Mesenchymal stem cell (in vitro differentiated cells and primary cell): ENCODE measurements at regions not wholly inside any gene's neighbourhood (a gene's known extent, or its start where the extent isn't known, plus 50 kb on each side); places are given as distances from the start of the nearest gene placed in this dataset.
"Not testable (repeated sequence)": the region's sequence is repeated elsewhere in the genome, so short reads cannot be mapped to it uniquely, and the experiment has no call there.

Experiments used
- DNase-seq: peaks from one replicate; pipeline ENCODE4 v3.0.0-alpha.2; 2013
- H2AFZ ChIP-seq: one replicate; pipeline ENCODE4 v1.6.1; 2013; ENCODE audit warnings: low read depth, mild to moderate bottlenecking, control low read depth, inconsistent platforms, low read length, moderate library complexity
- H2AK5ac ChIP-seq: 2 replicates; pipeline ENCODE4 v1.6.1; 2013; ENCODE audit warnings: low read length, moderate library complexity, mild to moderate bottlenecking, inconsistent platforms; ENCODE audit not compliant: severe bottlenecking
- H2BK120ac ChIP-seq: one replicate; pipeline ENCODE4 v1.6.1; 2013; ENCODE audit warnings: low read depth, mild to moderate bottlenecking, inconsistent platforms, low read length, moderate library complexity
- H2BK12ac ChIP-seq, 2 experiments: one replicate each; pipeline ENCODE4 v1.6.1; 2013; ENCODE audit warnings: inconsistent platforms in 2 of 2, low read length in 2 of 2, mild to moderate bottlenecking in 2 of 2, moderate library complexity in 2 of 2, control low read depth in 1 of 2
- H2BK15ac ChIP-seq: one replicate; pipeline ENCODE4 v1.6.1; 2013; ENCODE audit warnings: mild to moderate bottlenecking, low read depth, inconsistent platforms; ENCODE audit not compliant: poor library complexity, severe bottlenecking
- H2BK5ac ChIP-seq: 2 replicates; pipeline ENCODE4 v1.6.1; 2013; ENCODE audit warnings: low read depth, mild to moderate bottlenecking, low read length, control low read depth, inconsistent platforms; ENCODE audit not compliant: poor library complexity, severe bottlenecking
- H3K14ac ChIP-seq, 2 experiments: one replicate each; pipeline ENCODE4 v1.6.1; 2013; ENCODE audit warnings: inconsistent platforms in 2 of 2, low read length in 2 of 2, control low read depth in 1 of 2, mild to moderate bottlenecking in 1 of 2, moderate library complexity in 1 of 2
- H3K18ac ChIP-seq, 2 experiments: one replicate each; pipeline ENCODE4 v1.6.1; 2013; ENCODE audit warnings: inconsistent platforms in 2 of 2, low read length in 2 of 2, control low read depth in 1 of 2, low read depth in 1 of 2, mild to moderate bottlenecking in 1 of 2
- H3K23ac ChIP-seq, 2 experiments: one replicate each; pipeline ENCODE4 v1.6.1; 2013; ENCODE audit warnings: inconsistent platforms in 2 of 2, low read length in 2 of 2, mild to moderate bottlenecking in 2 of 2, moderate library complexity in 2 of 2, control low read depth in 1 of 2
- H3K27ac ChIP-seq: 2 replicates; pipeline ENCODE4 v1.5.1; 2013; ENCODE audit warnings: mild to moderate bottlenecking, moderate library complexity, low read length, control low read depth, inconsistent platforms; ENCODE audit not compliant: poor library complexity, severe bottlenecking
- H3K27me3 ChIP-seq, 2 experiments: 2 replicates each; pipeline versions ENCODE4 v1.6.1 to v1.7.0; 2013; ENCODE audit warnings: low read length in 2 of 2, mild to moderate bottlenecking in 2 of 2, moderate library complexity in 2 of 2, control low read depth in 1 of 2, inconsistent platforms in 1 of 2; ENCODE audit not compliant: control insufficient read depth in 1 of 2, insufficient read depth in 1 of 2
- H3K36me3 ChIP-seq, 2 experiments: 2 replicates each; pipeline versions ENCODE4 v1.6.1 to v1.7.0; 2013; ENCODE audit warnings: low read length in 2 of 2, control low read depth in 1 of 2, inconsistent platforms in 1 of 2, low read depth in 1 of 2, mild to moderate bottlenecking in 1 of 2; ENCODE audit not compliant: insufficient read depth in 2 of 2, control insufficient read depth in 1 of 2
- H3K4ac ChIP-seq, 2 experiments: one replicate each; pipeline ENCODE4 v1.6.1; 2013; ENCODE audit warnings: inconsistent platforms in 2 of 2, low read length in 2 of 2, mild to moderate bottlenecking in 2 of 2, moderate library complexity in 2 of 2, control low read depth in 1 of 2, low read depth in 1 of 2
- H3K4me1 ChIP-seq: 2 replicates; pipeline ENCODE4 v1.6.1; 2013; ENCODE audit warnings: low read depth, low read length, control low read depth; ENCODE audit not compliant: control insufficient read depth, insufficient read depth
- H3K4me2 ChIP-seq: 2 replicates; pipeline ENCODE4 v1.6.1; 2013; ENCODE audit warnings: low read length, mild to moderate bottlenecking, inconsistent platforms; ENCODE audit not compliant: poor library complexity, severe bottlenecking
- H3K4me3 ChIP-seq, 2 experiments: 2 replicates each; pipeline versions ENCODE4 v1.5.1 to v1.7.0; 2013; ENCODE audit warnings: low read length in 2 of 2, mild to moderate bottlenecking in 2 of 2, control low read depth in 1 of 2, low read depth in 1 of 2; ENCODE audit not compliant: insufficient read depth in 1 of 2
- H3K79me1 ChIP-seq: replicated peaks from 2 replicates; pipeline ENCODE4 v1.6.1; 2013; ENCODE audit warnings: mild to moderate bottlenecking, control low read depth, low read length, inconsistent platforms; ENCODE audit not compliant: poor library complexity, severe bottlenecking
- H3K9ac ChIP-seq: 2 replicates; pipeline ENCODE4 v1.7.0; 2013; ENCODE audit warnings: mild to moderate bottlenecking, low read length, moderate library complexity
- H3K9me3 ChIP-seq: 2 replicates; pipeline ENCODE4 v1.7.0; 2013; ENCODE audit warnings: mild to moderate bottlenecking, low read length; ENCODE audit not compliant: control insufficient read depth
- H4K8ac ChIP-seq: one replicate; pipeline ENCODE4 v1.6.1; 2013; ENCODE audit warnings: inconsistent platforms, mild to moderate bottlenecking, low read length, moderate library complexity
- H4K91ac ChIP-seq: one replicate; pipeline ENCODE4 v1.6.1; 2013; ENCODE audit warnings: mild to moderate bottlenecking, low read length, inconsistent platforms
- WGBS: methylation state at CpG from one replicate; pipeline ENCODE4 v1.1.7; 2013; ENCODE audit warnings: mixed read lengths; 5-methylcytosine and 5-hydroxymethylcytosine counted together

GRCh38 chr12:127809275-127809674 lies 457.7 kb upstream of the TMEM132C start:
- peak overlapping the region; percentile 95 for H3K9ac ChIP-seq
- H3K4me3 ChIP-seq, result peak overlapping the region in 1 of 2 experiments; percentile 34
- peak overlapping the region; percentile 6 for H3K27ac ChIP-seq

DNA sequence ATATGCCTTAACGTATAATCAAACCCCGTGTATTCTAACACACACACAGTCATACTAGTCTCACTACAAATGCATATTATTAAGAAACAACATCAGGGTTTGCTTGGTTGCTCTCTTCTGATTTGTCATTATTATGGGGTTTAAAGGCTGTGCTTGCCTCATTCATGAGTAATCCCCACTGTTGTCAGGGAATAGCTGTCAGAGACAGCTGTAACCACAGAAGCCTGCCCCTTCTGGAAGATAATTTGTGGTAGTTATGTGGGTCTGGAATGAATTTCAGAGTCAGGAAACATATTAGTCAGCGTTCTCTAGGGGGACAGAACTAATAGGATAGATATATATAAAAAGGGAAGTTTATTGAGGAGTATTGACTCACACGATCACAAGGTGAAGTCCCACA lies 456.9 kb upstream of the TMEM132C start:
- 6% methylated on average over 3 of the region's 4 CpGs for WGBS
- no peak overlapping the region for H3K18ac ChIP-seq
- peak overlapping the region; percentile 95 for H3K9ac ChIP-seq
- H3K9me3 ChIP-seq, result no peaks in the 10 kb centered on the region
- no peak overlapping the region for H3K14ac ChIP-seq
- no peak overlapping the region for H2AK5ac ChIP-seq
- H3K4me2 ChIP-seq, result no peak overlapping the region
- H2BK12ac ChIP-seq, result no peak overlapping the region
- no peak overlapping the region for H3K23ac ChIP-seq
- peak overlapping the region; percentile 51 for H3K27ac ChIP-seq
- H4K91ac ChIP-seq, result no peak overlapping the region
- peak; percentile 93 for DNase-seq
- H2AFZ ChIP-seq, result no peak overlapping the region
- no peak overlapping the region for H2BK120ac ChIP-seq
- H3K36me3 ChIP-seq, result no peaks in the 10 kb centered on the region
- no peak overlapping the region for H2BK5ac ChIP-seq
- H2BK15ac ChIP-seq, result no peak overlapping the region
- H3K79me1 ChIP-seq, result no peaks in the 10 kb centered on the region
- no peak overlapping the region for H4K8ac ChIP-seq
- no peaks in the 10 kb centered on the region for H3K27me3 ChIP-seq
- H3K4me1 ChIP-seq, result peaks cover 5% of the 10 kb centered on the region
- H3K4me3 ChIP-seq, result peak overlapping the region in 1 of 2 experiments; percentile 34
- H3K4ac ChIP-seq, result no peak overlapping the region

More at GRCh38 chr12:127809275-127809674, 457.7 kb upstream of the TMEM132C start:
- no peak overlapping the region for H3K23ac ChIP-seq
- H2BK15ac ChIP-seq, result no peak overlapping the region
- H3K18ac ChIP-seq, result no peak overlapping the region
- no peak overlapping the region for H3K4ac ChIP-seq
- no peak overlapping the region for H2BK12ac ChIP-seq
- H3K79me1 ChIP-seq, result no peaks in the 10 kb centered on the region
- no peak overlapping the region for H2AK5ac ChIP-seq
- H2AFZ ChIP-seq, result no peak overlapping the region
- no peaks in the 10 kb centered on the region for H3K27me3 ChIP-seq
- WGBS, result 11% methylated on average over 1 of the region's 1 CpG
- no peak overlapping the region for H2BK5ac ChIP-seq
- no peaks in the 10 kb centered on the region for H3K36me3 ChIP-seq
- peak; percentile 77 for DNase-seq
- H3K14ac ChIP-seq, result no peak overlapping the region
- H3K9me3 ChIP-seq, result no peaks in the 10 kb centered on the region
- no peak overlapping the region for H3K4me2 ChIP-seq
- no peak overlapping the region for H2BK120ac ChIP-seq
- H4K8ac ChIP-seq, result no peak overlapping the region
- H3K4me1 ChIP-seq, result peaks cover 5% of the 10 kb centered on the region
- no peak overlapping the region for H4K91ac ChIP-seq

GRCh38 chr12:127810459-127810858 lies 456.5 kb upstream of the TMEM132C start:
- not testable (repeated sequence) for H3K4ac ChIP-seq, H2AK5ac ChIP-seq, H3K79me1 ChIP-seq, H2BK120ac ChIP-seq, H4K91ac ChIP-seq, H3K4me1 ChIP-seq, H3K23ac ChIP-seq, H3K9me3 ChIP-seq, H4K8ac ChIP-seq, H2BK5ac ChIP-seq, H3K4me2 ChIP-seq, H2BK15ac ChIP-seq, H2BK12ac ChIP-seq, H2AFZ ChIP-seq, H3K14ac ChIP-seq, H3K36me3 ChIP-seq, H3K27me3 ChIP-seq, DNase-seq
- peak overlapping the region; percentile 72 for H3K9ac ChIP-seq
- peak overlapping the region in 1 of 2 experiments; percentile 4 for H3K18ac ChIP-seq
- WGBS, result 39% methylated on average over 4 of the region's 4 CpGs
- H3K4me3 ChIP-seq, result peak overlapping the region in 1 of 2 experiments; percentile 2
- peak overlapping the region; percentile 51 for H3K27ac ChIP-seq

GRCh38 chr12:127811988-127812387 lies 455.0 kb upstream of the TMEM132C start:
- Histone ChIP-seq H3K9me3 (no peaks in the 10 kb centered on the region), H3K27me3 (peaks cover 0 to under 1% of the 10 kb centered on the region in 2 experiments), H2BK5ac (no peak overlapping the region), H3K4me1 (peaks cover 5% of the 10 kb centered on the region), H3K4me2 (no peak overlapping the region), H2BK120ac (no peak overlapping the region), H3K4ac (no peak overlapping the region), H3K14ac (no peak overlapping the region), H3K9ac (peak overlapping the region; percentile 66), H3K4me3 (peak overlapping the region in 1 of 2 experiments; percentile 10), H2AFZ (no peak overlapping the region), H2BK15ac (no peak overlapping the region), H3K23ac (no peak overlapping the region), H4K8ac (no peak overlapping the region), H3K18ac (no peak overlapping the region), H4K91ac (no peak overlapping the region), H3K36me3 (no peaks in the 10 kb centered on the region), H2BK12ac (no peak overlapping the region), H3K79me1 (no peaks in the 10 kb centered on the region), H3K27ac (no peak overlapping the region), H2AK5ac (no peak overlapping the region)
- peak; percentile 81 for DNase-seq
- whole genome bisulfite sequencing, result 24% methylated on average over 7 of the region's 7 CpGs
